ENCODE measurements at regions not wholly inside any gene's neighbourhood (a gene's known extent, or its start where the extent isn't known, plus 50 kb on each side); places are given as distances from the start of the nearest gene placed in this dataset.

DNA sequence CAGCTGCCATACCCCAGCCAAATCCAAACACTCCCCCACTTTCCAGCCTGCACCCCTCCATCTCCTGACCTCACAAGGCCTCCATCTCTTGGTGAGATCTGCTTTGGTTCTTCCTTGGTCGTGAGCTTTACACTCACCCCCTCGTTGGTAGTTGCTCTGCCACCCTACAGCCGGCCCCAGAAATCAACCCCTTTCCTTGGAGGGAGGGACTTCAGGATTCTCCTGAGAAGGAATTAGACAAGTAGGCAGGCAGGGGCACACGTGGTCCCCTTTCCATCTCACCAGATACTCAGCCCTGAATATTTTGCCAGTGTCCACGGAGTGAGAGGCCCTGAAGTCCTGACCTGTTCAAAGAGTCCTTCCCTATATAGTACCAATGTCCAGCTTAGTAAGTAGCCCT lies 120.0 kb upstream of the PWP1 start:
- TF ChIP-seq, protein P1, sequence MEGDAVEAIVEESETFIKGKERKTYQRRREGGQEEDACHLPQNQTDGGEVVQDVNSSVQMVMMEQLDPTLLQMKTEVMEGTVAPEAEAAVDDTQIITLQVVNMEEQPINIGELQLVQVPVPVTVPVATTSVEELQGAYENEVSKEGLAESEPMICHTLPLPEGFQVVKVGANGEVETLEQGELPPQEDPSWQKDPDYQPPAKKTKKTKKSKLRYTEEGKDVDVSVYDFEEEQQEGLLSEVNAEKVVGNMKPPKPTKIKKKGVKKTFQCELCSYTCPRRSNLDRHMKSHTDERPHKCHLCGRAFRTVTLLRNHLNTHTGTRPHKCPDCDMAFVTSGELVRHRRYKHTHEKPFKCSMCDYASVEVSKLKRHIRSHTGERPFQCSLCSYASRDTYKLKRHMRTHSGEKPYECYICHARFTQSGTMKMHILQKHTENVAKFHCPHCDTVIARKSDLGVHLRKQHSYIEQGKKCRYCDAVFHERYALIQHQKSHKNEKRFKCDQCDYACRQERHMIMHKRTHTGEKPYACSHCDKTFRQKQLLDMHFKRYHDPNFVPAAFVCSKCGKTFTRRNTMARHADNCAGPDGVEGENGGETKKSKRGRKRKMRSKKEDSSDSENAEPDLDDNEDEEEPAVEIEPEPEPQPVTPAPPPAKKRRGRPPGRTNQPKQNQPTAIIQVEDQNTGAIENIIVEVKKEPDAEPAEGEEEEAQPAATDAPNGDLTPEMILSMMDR (conservative IDR thresholded peaks at IDR 0.05) = no peak
- TF ChIP-seq ZFX (IDR thresholded peaks at IDR 0.05) = no peak
